Keratinocyte (primary cell): ENCODE measurements at regions not wholly inside any gene's neighbourhood (a gene's known extent, or its start where the extent isn't known, plus 50 kb on each side); places are given as distances from the start of the nearest gene placed in this dataset.

Source experiments
- DNase-seq: peaks from one replicate; pipeline ENCODE4 v3.0.0-alpha.2; 2011; ENCODE audit warnings: low read depth, missing footprints, low spot score
- FAIRE-seq: peaks from 2 replicates; lab custom pipeline; 2011; peaks lifted over from hg19 to GRCh38; lab: Jason Lieb, UNC
- H2AFZ ChIP-seq: 2 replicates; pipeline ENCODE4 v1.6.0; 2012; ENCODE audit warnings: low read length, control low read depth, inconsistent platforms; ENCODE audit not compliant: control insufficient read depth
- H3K27ac ChIP-seq: 2 replicates; pipeline ENCODE4 v1.5.1; 2011; ENCODE audit warnings: low read length; ENCODE audit not compliant: control insufficient read depth, insufficient read depth
- H3K27me3 ChIP-seq: 3 replicates; pipeline ENCODE4 v1.6.0; 2011; ENCODE audit warnings: low read length; ENCODE audit not compliant: control insufficient read depth, insufficient read depth; ENCODE audit errors: extremely low read depth
- H3K36me3 ChIP-seq, 2 experiments: 2 replicates in 1 of 2; 3 replicates in 1 of 2; pipeline ENCODE4 v1.5.1; 2011; ENCODE audit warnings: low read length in 2 of 2, mild to moderate bottlenecking in 1 of 2; ENCODE audit not compliant: control insufficient read depth in 2 of 2, insufficient read depth in 2 of 2; ENCODE audit errors: extremely low read depth in 1 of 2
- H3K4me1 ChIP-seq: 3 replicates; pipeline ENCODE4 v1.5.1; 2011; ENCODE audit warnings: low read length; ENCODE audit not compliant: control insufficient read depth, insufficient read depth; ENCODE audit errors: extremely low read depth
- H3K4me2 ChIP-seq: 3 replicates; pipeline ENCODE4 v1.6.0; 2011; ENCODE audit warnings: low read depth, low read length; ENCODE audit not compliant: control insufficient read depth, insufficient read depth; ENCODE audit errors: extremely low read depth
- H3K4me3 ChIP-seq, 3 experiments: fragments of 200-600 bp in 1 of 3; sonication (generic) in 1 of 3; 2 replicates in 2 of 3; 3 replicates in 1 of 3; pipeline ENCODE4 v1.5.1; 2011 to 2016; ENCODE audit warnings: low read length in 3 of 3, mild to moderate bottlenecking in 3 of 3, control low read depth in 2 of 3, inconsistent platforms in 1 of 3, low read depth in 1 of 3, mixed read lengths in 1 of 3, mixed run types in 1 of 3, moderate library complexity in 1 of 3; ENCODE audit not compliant: control insufficient read depth in 2 of 3, insufficient read depth in 2 of 3; ENCODE audit errors: extremely low read depth in 1 of 3
- H3K79me2 ChIP-seq: 2 replicates; pipeline ENCODE4 v1.6.0; 2012; ENCODE audit warnings: low read length; ENCODE audit not compliant: control insufficient read depth, insufficient read depth
- H3K9ac ChIP-seq: 3 replicates; pipeline ENCODE4 v1.6.0; 2011; ENCODE audit warnings: low read length; ENCODE audit not compliant: control insufficient read depth, insufficient read depth; ENCODE audit errors: extremely low read depth
- H3K9me1 ChIP-seq: 3 replicates; pipeline ENCODE4 v1.6.0; 2011; ENCODE audit warnings: low read length; ENCODE audit not compliant: control insufficient read depth, insufficient read depth; ENCODE audit errors: extremely low read depth
- H3K9me3 ChIP-seq: 2 replicates; pipeline ENCODE4 v1.5.1; 2012; ENCODE audit warnings: low read depth, low read length; ENCODE audit not compliant: control insufficient read depth
- H4K20me1 ChIP-seq: 3 replicates; pipeline ENCODE4 v1.6.0; 2011; ENCODE audit warnings: low read length; ENCODE audit not compliant: control insufficient read depth, insufficient read depth; ENCODE audit errors: extremely low read depth
- CTCF ChIP-seq, 3 experiments: IDR thresholded peaks in 1 of 3; conservative IDR thresholded peaks in 1 of 3; optimal IDR thresholded peaks in 1 of 3; 2 replicates in 2 of 3; 3 replicates in 1 of 3; pipeline versions ENCODE3 to v1.5.1; 2011; ENCODE audit warnings: low read length in 3 of 3, mild to moderate bottlenecking in 3 of 3, moderate library complexity in 2 of 3, control low read depth in 1 of 3, inconsistent platforms in 1 of 3; ENCODE audit not compliant: insufficient read depth in 2 of 3; ENCODE audit errors: extremely low read depth in 1 of 3
- EZH2 ChIP-seq: IDR thresholded peaks from one replicate; pipeline ENCODE4 v1.6.1; 2012; ENCODE audit warnings: inconsistent platforms, mild to moderate bottlenecking, low read length, moderate library complexity
- dilution Hi-C: fragments of 300-500 bp; cut with MboI; formaldehyde crosslinking; loops from one replicate; pipeline ENCODE4 v1.7.0; 2020; ENCODE audit warnings: low sequenced_read_pairs; ENCODE audit not compliant: extremely low pct_ligation_motif_present

GRCh38 chr4:117326091-117326490, 240.7 kb upstream of the TRAM1L1 start:
- no peak for FAIRE-seq
- Histone ChIP-seq H3K9me1 (no peaks in the 10 kb centered on the region), H4K20me1 (no peaks in the 10 kb centered on the region), H3K79me2 (no peaks in the 10 kb centered on the region), H3K9ac (no peak overlapping the region), H3K27me3 (no peaks in the 10 kb centered on the region), H3K27ac (no peak overlapping the region), H3K4me2 (no peak overlapping the region), H3K9me3 (no peaks in the 10 kb centered on the region), H3K4me1 (no peaks in the 10 kb centered on the region), H3K36me3 (no peaks in the 10 kb centered on the region), H2AFZ (no peak overlapping the region), H3K4me3 (peak overlapping the region in 1 of 3 experiments; percentile 19)
- DNase-seq = no peak
- no peak for TF ChIP-seq CTCF (optimal IDR thresholded peaks at IDR 0.05 in 1 of 3, IDR thresholded peaks at IDR 0.05 in 1 of 3, conservative IDR thresholded peaks at IDR 0.05 in 1 of 3; ENCODE audit: extremely low read depth in 1 of 3, insufficient read depth in 2 of 3, low read length in 3 of 3)
- TF ChIP-seq EZH2 = no peak
- dilution Hi-C loops = no loop called here

- dilution Hi-C loops = no loop called here
- TF ChIP-seq EZH2 (no peak), CTCF (optimal IDR thresholded peaks at IDR 0.05 in 1 of 3, IDR thresholded peaks at IDR 0.05 in 1 of 3, conservative IDR thresholded peaks at IDR 0.05 in 1 of 3; ENCODE audit: extremely low read depth in 1 of 3, insufficient read depth in 2 of 3, low read length in 3 of 3) (no peak)
- no peaks in the 10 kb centered on the region for H3K9me1 ChIP-seq
- H3K9ac ChIP-seq = no peak overlapping the region
- H3K4me1 ChIP-seq = no peaks in the 10 kb centered on the region
- no peak overlapping the region for H2AFZ ChIP-seq
- H3K36me3 ChIP-seq = no peaks in the 10 kb centered on the region
- FAIRE-seq = no peak
- H3K4me2 ChIP-seq = no peak overlapping the region
- H3K4me3 ChIP-seq = no peak overlapping the region
- DNase-seq = no peak
- H4K20me1 ChIP-seq = no peaks in the 10 kb centered on the region
- H3K9me3 ChIP-seq = no peaks in the 10 kb centered on the region
- H3K79me2 ChIP-seq = no peaks in the 10 kb centered on the region
- H3K27ac ChIP-seq = no peak overlapping the region
- H3K27me3 ChIP-seq = no peaks in the 10 kb centered on the region
Observed at GRCh38 chr4:117327491-117327890, 242.1 kb upstream of the TRAM1L1 start.
